ENCODE measurements at regions not wholly inside any gene's neighbourhood (a gene's known extent, or its start where the extent isn't known, plus 50 kb on each side); places are given as distances from the start of the nearest gene placed in this dataset.

GRCh38 chr16:6382924-6383459, 949.7 kb upstream of the RBFOX1 start:
- intact Hi-C loops (cut with micrococcal nuclease): no loop called here
- DNase-seq (no peak), ATAC-seq (no peak)
- no peak for TF ChIP-seq CTCF (IDR thresholded peaks at IDR 0.05)
- H3K27me3 Mint-ChIP-seq: no peaks in the 10 kb centered on the region
- no peaks in the 10 kb centered on the region for H3K36me3 Mint-ChIP-seq (ENCODE audit: low read depth)
- H3K9me3 Mint-ChIP-seq: peaks cover 11% of the 10 kb centered on the region
- H3K4me1 Mint-ChIP-seq (ENCODE audit: low read depth): no peaks in the 10 kb centered on the region
- H3K4me3 Mint-ChIP-seq: no peak overlapping the region
- CTCF ChIA-PET: no interaction called here
- POLR2A ChIA-PET: no interaction called here
- H3K27ac Mint-ChIP-seq: no peak overlapping the region

GRCh38 chr16:6381896-6382295, 950.7 kb upstream of the RBFOX1 start:
- no peak for TF ChIP-seq CTCF (IDR thresholded peaks at IDR 0.05)
- ChIA-PET CTCF (no interaction called here), POLR2A (no interaction called here)
- H3K4me3 Mint-ChIP-seq: no peak overlapping the region
- no peak overlapping the region for H3K27ac Mint-ChIP-seq
- no peaks in the 10 kb centered on the region for H3K27me3 Mint-ChIP-seq
- ATAC-seq (no peak), DNase-seq (no peak)
- no peaks in the 10 kb centered on the region for H3K36me3 Mint-ChIP-seq (ENCODE audit: low read depth)
- intact Hi-C loops (cut with micrococcal nuclease): no loop called here
- peaks cover 11% of the 10 kb centered on the region for H3K9me3 Mint-ChIP-seq
- H3K4me1 Mint-ChIP-seq (ENCODE audit: low read depth): no peaks in the 10 kb centered on the region

- H3K36me3 Mint-ChIP-seq (ENCODE audit: low read depth): no peaks in the 10 kb centered on the region
- DNase-seq (no peak), ATAC-seq (no peak)
- H3K4me3 Mint-ChIP-seq: no peak overlapping the region
- no peak for TF ChIP-seq CTCF (IDR thresholded peaks at IDR 0.05)
- no peak overlapping the region for H3K27ac Mint-ChIP-seq
- no peaks in the 10 kb centered on the region for H3K4me1 Mint-ChIP-seq (ENCODE audit: low read depth)
- H3K9me3 Mint-ChIP-seq: peaks cover 7% of the 10 kb centered on the region
- CTCF ChIA-PET: no interaction called here
- intact Hi-C loops (cut with micrococcal nuclease): no loop called here
- POLR2A ChIA-PET: no interaction called here
- H3K27me3 Mint-ChIP-seq: no peaks in the 10 kb centered on the region
Measured at GRCh38 chr16:6377956-6378355, 954.7 kb upstream of the RBFOX1 start.

GRCh38 chr16:6375465-6376075, 957.1 kb upstream of the RBFOX1 start:
- POLR2A ChIA-PET: no interaction called here
- Mint-ChIP-seq H3K9me3 (peaks cover 7% of the 10 kb centered on the region), H3K27me3 (no peaks in the 10 kb centered on the region), H3K4me3 (no peak overlapping the region), H3K36me3 (ENCODE audit: low read depth) (no peaks in the 10 kb centered on the region), H3K4me1 (ENCODE audit: low read depth) (no peaks in the 10 kb centered on the region), H3K27ac (no peak overlapping the region)
- intact Hi-C loops (cut with micrococcal nuclease): no loop called here
- CTCF ChIA-PET: no interaction called here
- ATAC-seq (no peak), DNase-seq (no peak)
- no peak for TF ChIP-seq CTCF (IDR thresholded peaks at IDR 0.05)

GRCh38 chr16:6374821-6375220, 957.8 kb upstream of the RBFOX1 start:
- ChIA-PET CTCF (no interaction called here), POLR2A (no interaction called here)
- intact Hi-C loops (cut with micrococcal nuclease): no loop called here
- no peak overlapping the region for H3K4me3 Mint-ChIP-seq
- no peak for TF ChIP-seq CTCF (IDR thresholded peaks at IDR 0.05)
- H3K27me3 Mint-ChIP-seq: no peaks in the 10 kb centered on the region
- no peaks in the 10 kb centered on the region for H3K36me3 Mint-ChIP-seq (ENCODE audit: low read depth)
- ATAC-seq: no peak
- H3K27ac Mint-ChIP-seq: no peak overlapping the region
- peaks cover 7% of the 10 kb centered on the region for H3K9me3 Mint-ChIP-seq
- H3K4me1 Mint-ChIP-seq (ENCODE audit: low read depth): no peaks in the 10 kb centered on the region
- no peak for DNase-seq

Data from activated CD8-positive, alpha-beta T cell treated with anti-CD3 and anti-CD28 coated beads for 36 hours (primary cell).